Smooth muscle cell (in vitro differentiated cells): ENCODE measurements at regions not wholly inside any gene's neighbourhood (a gene's known extent, or its start where the extent isn't known, plus 50 kb on each side); places are given as distances from the start of the nearest gene placed in this dataset.

Experiments used
- DNase-seq: peaks from one replicate; lab custom pipeline; 2025; ENCODE audit not compliant: unreplicated experiment; lab: John Stamatoyannopoulos, UW
- H2AFZ ChIP-seq: fragments of 200-600 bp; sonication (generic); 2 replicates; pipeline ENCODE4 v1.6.0; 2016; ENCODE audit warnings: antibody characterized with exemption, low read depth, mild to moderate bottlenecking
- H3F3A ChIP-seq: fragments of 200-600 bp; sonication (generic); 2 replicates; pipeline ENCODE4 v1.6.0; 2017; ENCODE audit warnings: antibody characterized with exemption, low read depth
- H3K27ac ChIP-seq: fragments of 200-600 bp; sonication (generic); 2 replicates; pipeline ENCODE4 v1.5.1; 2016; ENCODE audit warnings: low read depth, mild to moderate bottlenecking
- H3K27me3 ChIP-seq: fragments of 200-600 bp; sonication (generic); 2 replicates; pipeline ENCODE4 v1.6.1; 2016; ENCODE audit warnings: low read depth, mild to moderate bottlenecking
- H3K36me3 ChIP-seq: fragments of 200-600 bp; sonication (generic); 2 replicates; pipeline ENCODE4 v1.5.1; 2016; ENCODE audit warnings: low read depth
- H3K4me1 ChIP-seq: fragments of 200-600 bp; sonication (generic); 2 replicates; pipeline ENCODE4 v1.5.1; 2016; ENCODE audit warnings: low read depth
- H3K4me2 ChIP-seq: fragments of 200-600 bp; sonication (generic); 2 replicates; pipeline ENCODE4 v1.6.0; 2016; ENCODE audit warnings: mild to moderate bottlenecking
- H3K4me3 ChIP-seq: fragments of 200-600 bp; sonication (generic); 2 replicates; pipeline ENCODE4 v1.5.1; 2016; ENCODE audit warnings: mild to moderate bottlenecking
- H3K79me2 ChIP-seq: fragments of 200-600 bp; sonication (generic); 2 replicates; pipeline ENCODE4 v1.6.0; 2016; ENCODE audit warnings: low read depth, mild to moderate bottlenecking
- H3K9ac ChIP-seq: fragments of 200-600 bp; sonication (generic); 2 replicates; pipeline ENCODE4 v1.6.0; 2016; ENCODE audit warnings: low read depth
- H3K9me3 ChIP-seq: fragments of 200-600 bp; sonication (generic); replicated peaks from 2 replicates; pipeline ENCODE4 v1.5.1; 2016; ENCODE audit warnings: low read depth
- H4K20me1 ChIP-seq: fragments of 200-600 bp; sonication (generic); 2 replicates; pipeline ENCODE4 v1.6.0; 2016; ENCODE audit warnings: low read depth
- CTCF ChIP-seq: fragments of 200-600 bp; sonication (generic); IDR thresholded peaks from 2 replicates; pipeline ENCODE4 v1.5.1; 2017; ENCODE audit warnings: borderline replicate concordance, mild to moderate bottlenecking, antibody characterized with exemption; ENCODE audit not compliant: insufficient read depth, poor library complexity, severe bottlenecking
- WGBS: methylation state at CpG from one replicate; pipeline ENCODE4 v1.1.7; 2016; ENCODE audit warnings: low lambda C conversion rate; 5-methylcytosine and 5-hydroxymethylcytosine counted together

GRCh38 chr6:113457198-113457597, 399.9 kb upstream of the MARCKS start:
- no peaks in the 10 kb centered on the region for H4K20me1 ChIP-seq
- H3K27me3 ChIP-seq, result no peaks in the 10 kb centered on the region
- no peak for TF ChIP-seq CTCF
- 28% methylated on average over 4 of the region's 4 CpGs for WGBS
- H3K79me2 ChIP-seq, result no peaks in the 10 kb centered on the region
- peak overlapping the region; percentile 76 for H3K27ac ChIP-seq
- H3K9me3 ChIP-seq, result no peaks in the 10 kb centered on the region
- peaks cover 20% of the 10 kb centered on the region for H3K4me1 ChIP-seq
- DNase-seq, result no peak
- peak overlapping the region; percentile 78 for H2AFZ ChIP-seq
- peaks cover 4% of the 10 kb centered on the region for H3F3A ChIP-seq
- H3K4me3 ChIP-seq, result peak overlapping the region; percentile 1
- no peak overlapping the region for H3K9ac ChIP-seq
- no peaks in the 10 kb centered on the region for H3K36me3 ChIP-seq
- peak overlapping the region; percentile 67 for H3K4me2 ChIP-seq

- Histone ChIP-seq H3K9me3 (no peaks in the 10 kb centered on the region), H3K4me1 (peaks cover 20% of the 10 kb centered on the region), H3K9ac (peak overlapping the region; percentile 10), H3K36me3 (no peaks in the 10 kb centered on the region), H3K4me2 (peak overlapping the region; percentile 67), H3K27me3 (no peaks in the 10 kb centered on the region), H2AFZ (peak overlapping the region; percentile 52), H3K4me3 (no peak overlapping the region), H3F3A (peaks cover 4% of the 10 kb centered on the region), H4K20me1 (no peaks in the 10 kb centered on the region), H3K79me2 (no peaks in the 10 kb centered on the region), H3K27ac (peak overlapping the region; percentile 76)
- DNase-seq, result no peak
- no peak for TF ChIP-seq CTCF
- 73% methylated on average over 2 of the region's 2 CpGs for WGBS
Observed at GRCh38 chr6:113457751-113458150, 399.4 kb upstream of the MARCKS start.

- no peaks in the 10 kb centered on the region for H3K36me3 ChIP-seq
- H3K79me2 ChIP-seq, result no peaks in the 10 kb centered on the region
- 30% methylated on average over 2 of the region's 2 CpGs for WGBS
- peak overlapping the region; percentile 52 for H2AFZ ChIP-seq
- H3F3A ChIP-seq, result peaks cover 4% of the 10 kb centered on the region
- H3K9me3 ChIP-seq, result no peaks in the 10 kb centered on the region
- H4K20me1 ChIP-seq, result no peaks in the 10 kb centered on the region
- H3K4me2 ChIP-seq, result peak overlapping the region; percentile 67
- no peak for DNase-seq
- H3K4me3 ChIP-seq, result no peak overlapping the region
- peak overlapping the region; percentile 76 for H3K27ac ChIP-seq
- no peak for TF ChIP-seq CTCF
- peaks cover 20% of the 10 kb centered on the region for H3K4me1 ChIP-seq
- peak overlapping the region; percentile 10 for H3K9ac ChIP-seq
- no peaks in the 10 kb centered on the region for H3K27me3 ChIP-seq
Observed at GRCh38 chr6:113458368-113459010, 398.7 kb upstream of the MARCKS start.

- H2AFZ ChIP-seq, result no peak overlapping the region
- H3K4me2 ChIP-seq, result no peak overlapping the region
- peaks cover 4% of the 10 kb centered on the region for H3F3A ChIP-seq
- H3K27ac ChIP-seq, result no peak overlapping the region
- H3K79me2 ChIP-seq, result no peaks in the 10 kb centered on the region
- no peaks in the 10 kb centered on the region for H3K9me3 ChIP-seq
- no peak overlapping the region for H3K4me3 ChIP-seq
- 92% methylated on average over 4 of the region's 4 CpGs for WGBS
- H3K4me1 ChIP-seq, result peaks cover 20% of the 10 kb centered on the region
- peak; percentile 16 for TF ChIP-seq CTCF
- no peak for DNase-seq
- H3K27me3 ChIP-seq, result no peaks in the 10 kb centered on the region
- no peak overlapping the region for H3K9ac ChIP-seq
- H3K36me3 ChIP-seq, result no peaks in the 10 kb centered on the region
- H4K20me1 ChIP-seq, result no peaks in the 10 kb centered on the region
Observed at GRCh38 chr6:113461153-113461932, 395.8 kb upstream of the MARCKS start.
